ENCODE measurements at regions not wholly inside any gene's neighbourhood (a gene's known extent, or its start where the extent isn't known, plus 50 kb on each side); places are given as distances from the start of the nearest gene placed in this dataset.
"Not testable (repeated sequence)": the region's sequence is repeated elsewhere in the genome, so short reads cannot be mapped to it uniquely, and the experiment has no call there.

DNA sequence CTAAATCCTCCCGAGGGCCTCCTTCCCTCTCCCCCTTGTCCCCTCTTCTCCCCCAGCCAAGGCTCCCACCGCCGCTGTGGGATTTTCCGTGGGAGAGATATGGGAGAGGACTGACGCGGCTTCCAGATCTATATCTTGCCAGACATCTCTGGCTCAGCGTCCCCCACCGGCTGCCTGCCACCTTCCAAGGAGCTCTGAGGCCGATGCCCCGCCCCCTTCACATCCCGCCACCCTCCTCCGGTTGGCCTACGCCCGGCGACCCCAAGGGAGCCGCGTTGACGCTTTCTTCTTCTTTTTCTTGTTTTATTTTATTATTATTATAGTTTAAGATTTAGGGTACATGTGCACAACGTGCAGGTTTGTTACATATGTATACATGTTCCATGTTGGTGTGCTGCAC is 352.2 kb upstream of the DEFB115 start:
- TF ChIP-seq EZH2 (IDR thresholded peaks at IDR 0.05; ENCODE audit: borderline replicate concordance, low read depth, low read length, poor library complexity, severe bottlenecking): not testable (repeated sequence)
- TF ChIP-seq, protein P1, sequence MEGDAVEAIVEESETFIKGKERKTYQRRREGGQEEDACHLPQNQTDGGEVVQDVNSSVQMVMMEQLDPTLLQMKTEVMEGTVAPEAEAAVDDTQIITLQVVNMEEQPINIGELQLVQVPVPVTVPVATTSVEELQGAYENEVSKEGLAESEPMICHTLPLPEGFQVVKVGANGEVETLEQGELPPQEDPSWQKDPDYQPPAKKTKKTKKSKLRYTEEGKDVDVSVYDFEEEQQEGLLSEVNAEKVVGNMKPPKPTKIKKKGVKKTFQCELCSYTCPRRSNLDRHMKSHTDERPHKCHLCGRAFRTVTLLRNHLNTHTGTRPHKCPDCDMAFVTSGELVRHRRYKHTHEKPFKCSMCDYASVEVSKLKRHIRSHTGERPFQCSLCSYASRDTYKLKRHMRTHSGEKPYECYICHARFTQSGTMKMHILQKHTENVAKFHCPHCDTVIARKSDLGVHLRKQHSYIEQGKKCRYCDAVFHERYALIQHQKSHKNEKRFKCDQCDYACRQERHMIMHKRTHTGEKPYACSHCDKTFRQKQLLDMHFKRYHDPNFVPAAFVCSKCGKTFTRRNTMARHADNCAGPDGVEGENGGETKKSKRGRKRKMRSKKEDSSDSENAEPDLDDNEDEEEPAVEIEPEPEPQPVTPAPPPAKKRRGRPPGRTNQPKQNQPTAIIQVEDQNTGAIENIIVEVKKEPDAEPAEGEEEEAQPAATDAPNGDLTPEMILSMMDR (conservative IDR thresholded peaks at IDR 0.05; ENCODE audit: low read depth, low read length): not testable (repeated sequence)

Measured in A673 (cell line).